NCI-H774 (cell line): ENCODE measurements at regions not wholly inside any gene's neighbourhood (a gene's known extent, or its start where the extent isn't known, plus 50 kb on each side); places are given as distances from the start of the nearest gene placed in this dataset.

Experiments used
- DNase-seq: peaks from one replicate; lab custom pipeline; 2025; lab: John Stamatoyannopoulos, UW

- no peak for DNase-seq
Observed at GRCh38 chr17:72518159-72518732, 397.4 kb downstream of the SOX9 start.

- peak; percentile 86 for DNase-seq
Observed at GRCh38 chr17:72518753-72519597, 398.2 kb downstream of the SOX9 start.

- DNase-seq = no peak
Observed at GRCh38 chr17:72519598-72519936, 398.7 kb downstream of the SOX9 start.

- DNase-seq = no peak
Observed at GRCh38 chr17:72520665-72521303, 400.0 kb downstream of the SOX9 start.

GRCh38 chr17:72523491-72523890 lies 402.7 kb downstream of the SOX9 start:
- DNase-seq = no peak

- no peak for DNase-seq
Observed at GRCh38 chr17:72525225-72526015, 404.6 kb downstream of the SOX9 start.

GRCh38 chr17:72526769-72527168 lies 405.9 kb downstream of the SOX9 start:
- no peak for DNase-seq

GRCh38 chr17:72527789-72528188 lies 407.0 kb downstream of the SOX9 start:
- no peak for DNase-seq

- no peak for DNase-seq
Observed at GRCh38 chr17:72528683-72529082, 407.9 kb downstream of the SOX9 start.

- DNase-seq = no peak
Observed at GRCh38 chr17:72529386-72529785, 408.6 kb downstream of the SOX9 start.

GRCh38 chr17:72530454-72530853 lies 409.6 kb downstream of the SOX9 start:
- DNase-seq = no peak

- DNase-seq = no peak
Observed at GRCh38 chr17:72531729-72532128, 410.9 kb downstream of the SOX9 start.

- no peak for DNase-seq
Observed at GRCh38 chr17:72534265-72534664, 413.4 kb downstream of the SOX9 start.

- peak; percentile 25 for DNase-seq
Observed at GRCh38 chr17:72534776-72535175, 414.0 kb downstream of the SOX9 start.

- no peak for DNase-seq
Observed at GRCh38 chr17:72535346-72535745, 414.5 kb downstream of the SOX9 start.

GRCh38 chr17:72535779-72536178 lies 415.0 kb downstream of the SOX9 start:
- no peak for DNase-seq

GRCh38 chr17:72536788-72537187 lies 416.0 kb downstream of the SOX9 start:
- DNase-seq = no peak

GRCh38 chr17:72538443-72538842 lies 417.6 kb downstream of the SOX9 start:
- DNase-seq = no peak

GRCh38 chr17:72538901-72539352 lies 418.1 kb downstream of the SOX9 start:
- no peak for DNase-seq

- peak; percentile 79 for DNase-seq
Observed at GRCh38 chr17:72539981-72540897, 419.4 kb downstream of the SOX9 start.

GRCh38 chr17:72542317-72542716 lies 421.5 kb downstream of the SOX9 start:
- DNase-seq = no peak
